A673 (cell line): ENCODE measurements at regions not wholly inside any gene's neighbourhood (a gene's known extent, or its start where the extent isn't known, plus 50 kb on each side); places are given as distances from the start of the nearest gene placed in this dataset.

Source experiments
- BruUV-seq: library from RNA; stranded (reverse); fragments of 400-500 nt; replicated peaks from 2 replicates; lab custom pipeline; 2021; lab: Mats Ljungman, UMichigan
- CTCF ChIA-PET: fragments of 300-600 bp; sonication (Branson Sonifier 250); formaldehyde crosslinking; loops from one replicate; lab custom pipeline; 2022; ENCODE audit warnings: antibody characterized with exemption; lab: Charles Lee
- POLR2A ChIA-PET: fragments of 300-600 bp; sonication (Branson Sonifier 250); formaldehyde crosslinking; loops from one replicate; lab custom pipeline; 2022; ENCODE audit warnings: antibody characterized with exemption; ENCODE audit not compliant: low non-redundant PET; lab: Charles Lee
- DNase-seq: peaks from one replicate; pipeline ENCODE4 v3.0.0-alpha.2; 2015; ENCODE audit warnings: low spot score
- H3K27ac ChIP-seq: fragments of 200-600 bp; sonication (generic); 2 replicates; pipeline ENCODE4 v1.5.1; 2016; ENCODE audit warnings: mixed run types, low read depth, mild to moderate bottlenecking, mixed read lengths, antibody characterized with exemption, low read length; ENCODE audit not compliant: poor library complexity, severe bottlenecking
- H3K27me3 ChIP-seq: fragments of 200-600 bp; sonication (generic); replicated peaks from 2 replicates; pipeline ENCODE4 v1.6.1; 2017; ENCODE audit warnings: mixed run types, low read depth, mild to moderate bottlenecking, mixed read lengths, antibody characterized with exemption, low read length; ENCODE audit not compliant: insufficient read depth, poor library complexity
- H3K36me3 ChIP-seq: fragments of 200-600 bp; sonication (generic); 2 replicates; pipeline ENCODE4 v1.6.1; 2016; ENCODE audit warnings: mixed run types, mild to moderate bottlenecking, mixed read lengths, antibody characterized with exemption, low read length; ENCODE audit not compliant: insufficient read depth, poor library complexity, severe bottlenecking
- H3K4me1 ChIP-seq: fragments of 200-600 bp; sonication (generic); 2 replicates; pipeline ENCODE4 v1.6.1; 2017; ENCODE audit warnings: mixed run types, mild to moderate bottlenecking, mixed read lengths, antibody characterized with exemption, low read length; ENCODE audit not compliant: insufficient read depth, poor library complexity, severe bottlenecking
- H3K4me3 ChIP-seq: fragments of 200-600 bp; sonication (generic); 2 replicates; pipeline ENCODE4 v1.5.1; 2016; ENCODE audit warnings: low read depth, mixed run types, mild to moderate bottlenecking, mixed read lengths, low read length; ENCODE audit not compliant: poor library complexity, severe bottlenecking
- H3K9me3 ChIP-seq: fragments of 200-600 bp; sonication (generic); 2 replicates; pipeline ENCODE4 v1.6.1; 2016; ENCODE audit warnings: mixed run types, low read depth, mild to moderate bottlenecking, mixed read lengths, antibody characterized with exemption, low read length; ENCODE audit not compliant: poor library complexity, severe bottlenecking
- CTCF ChIP-seq: fragments of 300-800, 200-600 bp; sonication (generic); conservative IDR thresholded peaks from 2 replicates; pipeline ENCODE4 v1.5.1; 2017; ENCODE audit warnings: low read depth, mild to moderate bottlenecking, antibody characterized with exemption, low read length, moderate library complexity, mixed read lengths
- EZH2 ChIP-seq: fragments of 200-600 bp; sonication (generic); IDR thresholded peaks from 2 replicates; pipeline ENCODE4 v1.6.1; 2017; ENCODE audit warnings: borderline replicate concordance, low read depth, mild to moderate bottlenecking, mixed read lengths, antibody characterized with exemption, low read length; ENCODE audit not compliant: poor library complexity, severe bottlenecking
- intact Hi-C: fragments of 100-400 bp; cut with micrococcal nuclease; formaldehyde crosslinking; loops from one replicate; pipeline ENCODE4 v1.10.0; 2022; ENCODE audit not compliant: unreplicated experiment

- H3K36me3 ChIP-seq = no peaks in the 10 kb centered on the region
- H3K27ac ChIP-seq = no peak overlapping the region
- H3K4me1 ChIP-seq = peaks cover 23% of the 10 kb centered on the region
- TF ChIP-seq EZH2 (no peak), CTCF (no peak)
- no TSS peak for BruUV-seq
- CTCF ChIA-PET = no interaction called here
- H3K27me3 ChIP-seq = no peaks in the 10 kb centered on the region
- no peaks in the 10 kb centered on the region for H3K9me3 ChIP-seq
- no peak overlapping the region for H3K4me3 ChIP-seq
- POLR2A ChIA-PET = no interaction called here
- DNase-seq = no peak
- intact Hi-C loops = no loop called here
Observed at GRCh38 chr3:43923104-43923882, 232.6 kb downstream of the ABHD5 start.

- Histone ChIP-seq H3K27ac (no peak overlapping the region), H3K4me1 (peaks cover 4% of the 10 kb centered on the region), H3K36me3 (no peaks in the 10 kb centered on the region), H3K27me3 (no peaks in the 10 kb centered on the region), H3K9me3 (no peaks in the 10 kb centered on the region), H3K4me3 (no peak overlapping the region)
- no TSS peak for BruUV-seq
- ChIA-PET CTCF (no interaction called here), POLR2A (no interaction called here)
- DNase-seq = no peak
- intact Hi-C loops = no loop called here
- TF ChIP-seq EZH2 (no peak), CTCF (no peak)
Observed at GRCh38 chr3:43926055-43926454, 235.3 kb downstream of the ABHD5 start.

- BruUV-seq = no TSS peak
- H3K4me1 ChIP-seq = no peaks in the 10 kb centered on the region
- peak; percentile 45 for DNase-seq
- H3K27ac ChIP-seq = no peak overlapping the region
- no peaks in the 10 kb centered on the region for H3K36me3 ChIP-seq
- no peaks in the 10 kb centered on the region for H3K27me3 ChIP-seq
- intact Hi-C loops = no loop called here
- ChIA-PET CTCF (no interaction called here), POLR2A (no interaction called here)
- no peak for TF ChIP-seq CTCF
- no peak for TF ChIP-seq EZH2
- no peak overlapping the region for H3K4me3 ChIP-seq
- no peaks in the 10 kb centered on the region for H3K9me3 ChIP-seq
Observed at GRCh38 chr3:43932921-43933320, 242.2 kb downstream of the ABHD5 start.
